ENCODE measurements at regions not wholly inside any gene's neighbourhood (a gene's known extent, or its start where the extent isn't known, plus 50 kb on each side); places are given as distances from the start of the nearest gene placed in this dataset.

DNA sequence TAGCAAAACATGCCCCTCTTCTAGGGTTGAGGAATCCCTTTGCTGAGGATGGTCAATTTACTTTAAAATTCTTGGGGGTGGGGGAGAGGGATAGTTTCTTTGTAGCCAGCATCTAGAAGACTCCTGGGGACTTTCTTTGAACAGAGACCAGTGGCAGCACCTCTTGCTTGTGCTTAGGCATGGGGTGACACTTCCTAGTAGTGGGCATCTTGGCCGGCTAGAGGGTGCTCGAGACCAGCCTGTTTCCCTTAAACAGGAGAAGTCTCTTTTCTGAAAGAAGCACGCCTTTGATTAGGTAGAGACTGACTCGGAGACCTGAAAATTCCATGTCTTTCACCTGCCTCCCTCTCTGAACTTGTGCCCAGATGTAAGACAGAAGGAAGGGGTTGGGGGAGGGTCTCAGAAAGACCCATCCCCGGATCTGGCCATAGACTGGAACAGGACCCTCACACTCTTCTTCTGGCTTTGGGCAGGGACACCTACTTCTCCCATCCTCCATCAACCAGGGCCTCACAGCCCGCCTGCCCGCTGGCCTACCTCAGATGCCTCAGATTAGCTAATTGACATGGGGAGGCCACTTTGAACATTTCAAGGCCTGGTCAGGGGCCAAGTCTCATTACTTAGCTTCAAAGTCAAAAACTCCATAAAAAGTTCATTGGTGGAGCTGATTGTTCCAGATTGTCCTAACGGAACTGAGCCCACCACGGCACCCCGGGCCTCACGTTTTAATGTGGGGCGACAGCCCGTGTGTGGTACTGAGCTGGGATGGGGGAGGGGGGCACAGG lies 172.2 kb downstream of the CDC5L start:
- no peak for DNase-seq (ENCODE audit: low read depth in 3 of 3, low spot score in 2 of 3)

DNA sequence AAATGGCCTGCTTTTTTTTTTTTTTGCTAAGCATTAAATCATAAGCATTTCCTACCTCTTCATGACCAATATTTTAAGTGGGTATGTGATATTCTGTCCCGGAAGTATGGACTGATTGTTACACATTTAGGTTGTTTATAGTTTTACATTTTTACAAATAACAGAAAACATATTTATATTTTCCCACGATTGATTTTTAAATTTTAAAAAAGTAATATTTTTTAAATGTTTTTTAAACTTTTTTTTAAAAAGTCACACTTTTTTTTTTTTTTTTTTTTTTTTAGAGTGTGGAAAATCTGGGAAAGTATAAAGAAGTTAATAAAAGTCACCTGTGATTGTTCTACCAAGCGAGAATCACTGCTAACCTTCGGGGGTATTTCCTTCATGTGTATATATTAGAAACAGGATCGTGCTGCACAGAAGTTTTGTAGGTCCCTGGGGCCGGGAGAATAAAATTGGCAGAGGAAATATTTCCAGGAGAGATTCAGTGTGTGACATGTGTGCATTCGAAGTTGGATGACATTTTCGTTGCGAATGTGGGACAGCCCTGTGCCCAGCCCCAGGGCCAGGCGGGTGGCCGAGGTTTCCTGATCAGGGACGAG lies 173.1 kb downstream of the CDC5L start:
- DNase-seq (ENCODE audit: low read depth in 3 of 3, low spot score in 2 of 3): no peak

DNA sequence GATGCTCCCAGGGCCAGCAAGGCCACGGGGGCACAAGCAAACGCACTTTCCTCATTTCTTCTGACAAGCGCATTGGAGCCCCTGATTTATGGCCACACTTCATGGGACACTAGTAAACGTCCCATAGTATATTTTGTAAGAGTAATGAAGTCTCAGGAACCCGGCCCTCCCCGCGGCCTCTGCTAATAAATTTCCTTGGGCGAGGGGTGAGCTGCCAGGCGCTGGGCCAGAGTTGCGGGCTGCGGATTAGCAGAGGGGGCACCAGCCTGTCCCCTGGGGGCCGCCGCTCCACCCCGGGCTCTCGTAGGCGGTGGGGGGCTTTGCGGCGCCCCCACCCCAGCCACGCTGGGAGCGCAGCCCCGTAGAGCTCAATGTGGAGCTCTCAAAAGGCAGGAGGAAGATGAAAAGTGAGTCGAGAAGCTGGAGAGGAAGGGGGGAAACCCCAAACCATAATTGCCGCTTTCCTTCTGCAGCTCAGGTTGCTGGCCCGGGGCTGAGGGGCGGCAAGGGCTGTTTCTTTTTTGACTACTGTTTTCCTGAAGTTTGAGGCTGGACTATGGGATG lies 173.6 kb downstream of the CDC5L start:
- DNase-seq (ENCODE audit: low read depth in 3 of 3, low spot score in 2 of 3): no peak

DNA sequence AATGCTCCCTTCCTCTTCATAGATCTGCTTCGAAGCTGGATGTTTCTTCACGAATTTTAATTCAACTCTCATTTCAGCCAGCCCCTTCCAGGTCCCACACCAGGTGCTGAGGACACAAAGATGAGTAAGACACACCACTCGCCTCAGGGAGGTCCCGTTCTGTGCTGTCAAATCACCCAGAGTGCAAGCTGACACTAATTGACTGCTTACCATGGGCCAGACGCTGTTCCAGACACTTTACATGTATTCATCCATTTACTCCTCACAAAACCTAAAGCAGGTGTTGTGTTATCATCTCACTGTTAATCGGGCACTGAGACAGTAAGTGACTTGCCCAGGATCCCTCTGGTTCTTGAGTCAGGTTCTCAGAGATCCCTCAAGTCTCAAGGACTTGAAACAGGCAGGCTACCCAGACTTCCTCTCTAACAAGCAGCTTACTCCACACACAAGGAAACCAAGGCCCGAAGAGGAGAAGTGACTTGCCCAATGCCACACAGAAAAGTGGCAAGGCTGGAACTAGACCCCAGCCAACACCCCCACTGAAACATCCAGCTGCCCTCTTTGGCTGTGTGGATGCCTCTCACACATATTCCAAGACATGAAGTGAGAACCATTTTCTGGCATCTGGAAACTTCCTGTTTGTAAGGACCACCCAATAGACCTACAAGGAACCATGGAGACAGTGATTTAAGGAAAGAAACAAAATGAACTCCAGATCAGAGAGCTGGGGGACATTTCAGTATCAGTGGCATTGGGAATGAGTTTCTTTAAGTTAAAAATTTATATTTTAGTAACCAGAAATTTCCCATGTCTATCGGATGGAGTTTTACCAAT lies 174.5 kb downstream of the CDC5L start:
- no peak for DNase-seq (ENCODE audit: low read depth in 3 of 3, low spot score in 2 of 3)

DNA sequence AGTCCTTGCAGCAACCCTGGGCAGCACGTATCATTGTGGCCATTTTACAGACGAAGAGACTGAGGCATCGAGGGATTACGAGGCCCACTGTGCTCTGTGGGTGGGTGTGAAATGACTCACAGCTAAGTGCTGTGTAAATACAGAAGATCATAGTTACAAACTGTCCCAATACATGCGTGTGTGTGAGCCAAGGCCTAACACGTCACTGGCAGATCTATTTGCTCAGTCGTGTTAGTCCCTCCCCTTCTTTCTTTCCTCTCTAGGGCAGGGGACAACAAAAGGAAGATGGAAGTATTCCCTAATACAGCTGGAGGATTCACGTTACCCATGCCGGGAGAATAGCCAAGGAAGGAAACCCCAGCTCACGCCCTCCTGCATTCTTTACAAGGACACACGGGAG lies 175.9 kb downstream of the CDC5L start:
- no peak for DNase-seq (ENCODE audit: low read depth in 3 of 3, low spot score in 2 of 3)

DNA sequence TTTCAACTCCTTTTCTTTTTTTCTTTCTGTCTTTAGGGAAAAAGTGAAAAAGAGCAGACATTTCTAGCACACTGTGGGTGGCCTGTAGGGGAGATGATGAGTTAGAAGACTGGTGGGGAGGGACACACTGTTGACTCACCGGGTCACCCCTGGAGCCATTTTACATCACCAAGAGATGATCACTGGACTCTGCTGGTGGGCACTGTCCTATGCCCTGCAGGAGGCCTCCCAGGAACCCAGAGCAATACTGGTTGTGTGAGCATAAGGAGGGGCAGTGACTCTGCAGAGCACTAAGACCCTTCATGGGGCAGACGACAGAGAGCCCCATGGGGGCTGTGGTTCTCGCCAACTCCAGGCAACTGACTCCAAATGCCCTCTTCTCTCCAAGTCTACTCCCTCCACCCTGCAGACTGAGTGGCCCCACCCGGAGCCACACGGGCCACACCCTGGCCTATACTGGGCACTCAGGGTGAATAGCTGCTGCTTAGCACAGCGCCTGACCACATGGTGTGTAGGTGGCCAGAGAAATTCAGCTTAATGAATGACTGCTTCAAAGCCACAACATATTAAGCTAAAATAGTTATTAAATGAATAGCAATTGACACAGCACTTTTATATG lies 177.5 kb downstream of the CDC5L start:
- no peak for DNase-seq (ENCODE audit: low read depth in 3 of 3, low spot score in 2 of 3)

DNA sequence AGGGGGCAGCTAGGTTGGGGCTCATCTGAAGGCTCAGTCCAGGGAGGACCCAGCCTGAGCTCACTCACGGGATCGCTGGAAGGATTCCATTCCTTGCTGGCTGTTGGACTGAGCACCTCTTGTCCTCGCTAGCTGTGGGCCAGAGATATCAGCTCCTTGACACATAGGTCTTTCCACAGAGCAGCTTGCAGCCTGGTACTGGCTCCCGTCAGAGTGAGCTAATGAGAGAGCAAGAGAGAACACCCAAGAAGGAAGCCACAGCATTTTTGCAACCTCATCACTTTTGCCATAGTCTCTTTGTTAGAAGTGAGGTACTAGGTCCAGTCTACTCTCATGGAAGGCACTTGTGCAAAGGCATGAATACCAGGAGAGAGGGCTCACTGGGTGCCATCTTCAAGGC lies 179.9 kb downstream of the CDC5L start:
- DNase-seq (ENCODE audit: low read depth in 3 of 3, low spot score in 2 of 3): no peak

DNA sequence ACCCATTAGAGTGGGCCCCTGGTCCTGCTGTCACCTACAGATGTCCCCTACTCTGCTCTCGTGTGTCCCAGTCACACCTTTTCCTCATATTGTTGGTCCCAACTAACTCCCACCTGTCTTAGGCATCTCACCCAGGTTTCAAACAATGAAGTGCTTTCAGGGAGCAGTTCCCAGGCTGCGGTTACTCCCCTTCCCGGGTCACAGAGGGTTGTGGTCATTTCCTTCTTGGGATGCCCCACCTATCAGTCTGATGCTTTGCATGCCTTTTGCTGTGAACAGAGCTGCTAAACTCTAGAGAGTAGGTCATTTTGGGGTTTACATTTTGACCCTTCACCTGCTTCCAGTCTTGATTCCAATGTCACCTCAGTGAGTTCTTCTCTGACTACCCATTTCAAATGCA lies 181.6 kb downstream of the CDC5L start:
- no peak for DNase-seq (ENCODE audit: low read depth in 3 of 3, low spot score in 2 of 3)

DNA sequence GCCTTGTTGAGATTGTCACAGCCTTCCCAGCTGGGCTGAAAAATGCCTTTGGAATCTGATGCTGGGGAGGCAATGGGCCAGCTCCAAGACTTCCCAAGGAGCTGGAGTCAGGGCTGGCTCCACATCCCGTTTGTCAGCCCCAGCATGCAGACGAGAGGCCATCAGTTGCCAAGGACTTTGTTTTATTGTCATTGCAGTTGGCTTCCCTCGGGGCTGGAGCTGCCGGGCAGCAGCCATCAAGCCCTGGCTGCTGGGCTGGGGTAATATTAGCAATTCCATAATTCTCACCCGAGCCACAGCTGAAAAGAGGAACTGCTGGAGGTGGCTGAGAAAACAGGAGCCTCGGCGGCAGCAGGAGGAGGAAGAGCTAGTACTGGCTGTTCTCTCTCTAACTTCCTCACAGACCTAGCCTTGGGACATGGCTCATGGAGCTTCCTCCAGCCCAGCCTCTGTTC lies 182.5 kb downstream of the CDC5L start:
- no peak for DNase-seq (ENCODE audit: low read depth in 3 of 3, low spot score in 2 of 3)

DNA sequence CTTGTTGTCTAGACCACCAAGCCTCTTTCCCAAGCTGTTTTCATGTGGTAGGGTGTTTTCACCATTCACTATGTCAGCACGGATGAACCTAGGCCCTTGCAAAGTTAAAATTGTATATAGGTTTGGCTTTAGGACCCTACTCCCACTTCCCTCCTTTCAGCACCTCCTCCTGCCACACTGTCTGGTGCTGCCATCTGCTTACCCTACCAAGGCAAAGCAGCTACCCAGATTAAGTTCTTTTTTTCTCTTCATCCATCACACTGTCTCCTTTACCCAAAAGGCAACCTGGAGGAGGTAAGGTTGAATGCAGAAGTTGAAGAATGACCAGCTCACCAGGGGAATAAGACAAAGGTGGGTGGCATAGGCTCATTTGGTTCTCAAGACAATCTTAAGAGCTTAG lies 184.0 kb downstream of the CDC5L start:
- DNase-seq (ENCODE audit: low read depth in 3 of 3, low spot score in 2 of 3): no peak

DNA sequence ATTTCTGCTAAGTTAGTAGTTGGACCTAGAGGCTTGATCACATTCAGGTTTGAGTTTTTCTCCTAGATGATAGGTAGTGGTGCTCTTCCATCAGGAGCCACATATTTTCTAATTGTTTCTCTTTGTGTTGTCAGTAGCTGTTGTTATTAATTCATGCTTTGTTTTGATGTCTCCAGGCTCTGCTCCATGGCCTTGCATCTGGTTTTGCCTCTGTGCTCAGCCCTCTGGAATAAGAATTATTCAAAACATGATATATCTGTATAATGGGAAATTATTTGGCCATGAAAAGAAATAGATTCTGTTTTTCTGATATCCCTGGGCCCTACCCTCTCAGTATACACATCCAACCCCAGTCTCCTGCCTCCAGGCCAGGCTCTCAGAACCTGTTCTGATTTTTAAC lies 184.8 kb downstream of the CDC5L start:
- no peak for DNase-seq (ENCODE audit: low read depth in 3 of 3, low spot score in 2 of 3)

DNA sequence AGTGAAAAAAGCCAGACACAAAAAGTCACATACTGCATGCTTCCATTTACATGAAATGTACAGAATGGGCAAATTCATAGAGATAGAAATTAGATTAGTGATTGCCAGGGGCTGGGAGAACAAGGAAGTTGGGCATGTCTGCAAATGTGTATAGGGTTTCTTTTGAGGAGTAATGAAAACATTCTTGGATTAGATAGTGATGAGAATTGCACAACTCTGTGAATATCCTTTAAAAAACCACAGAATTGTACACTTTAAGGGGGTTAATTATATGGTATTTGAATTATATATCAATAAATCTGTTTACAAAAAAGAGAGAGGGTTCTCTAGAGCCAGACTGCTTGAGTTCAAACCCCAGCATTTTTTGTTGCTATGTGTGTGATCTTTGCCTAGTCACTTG lies 188.1 kb downstream of the CDC5L start:
- no peak for DNase-seq (ENCODE audit: low read depth in 3 of 3, low spot score in 2 of 3)

DNA sequence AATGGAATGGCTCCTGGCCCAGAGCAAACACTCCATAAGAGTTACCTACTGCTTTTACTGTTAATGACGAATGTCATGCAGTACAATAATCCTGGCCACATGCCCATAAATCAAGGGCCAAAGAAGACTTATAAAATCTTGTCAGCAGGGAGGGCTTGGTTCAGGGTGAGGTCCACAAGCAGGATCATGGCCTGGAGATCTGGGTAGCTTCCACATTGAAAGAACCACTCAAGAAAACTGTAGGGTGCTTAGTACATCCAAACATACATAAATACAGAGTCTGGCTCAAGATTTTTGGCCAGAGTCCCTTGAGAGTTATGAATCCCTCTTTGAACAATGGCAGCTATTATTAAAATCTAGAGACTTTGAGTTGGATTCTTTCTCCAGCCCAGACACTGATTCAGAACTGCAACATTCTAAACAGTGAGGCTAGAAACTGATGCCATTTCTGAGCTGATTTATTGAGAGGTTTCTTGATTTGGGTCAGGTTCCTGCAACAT lies 188.7 kb downstream of the CDC5L start:
- DNase-seq (ENCODE audit: low read depth in 3 of 3, low spot score in 2 of 3): no peak

DNA sequence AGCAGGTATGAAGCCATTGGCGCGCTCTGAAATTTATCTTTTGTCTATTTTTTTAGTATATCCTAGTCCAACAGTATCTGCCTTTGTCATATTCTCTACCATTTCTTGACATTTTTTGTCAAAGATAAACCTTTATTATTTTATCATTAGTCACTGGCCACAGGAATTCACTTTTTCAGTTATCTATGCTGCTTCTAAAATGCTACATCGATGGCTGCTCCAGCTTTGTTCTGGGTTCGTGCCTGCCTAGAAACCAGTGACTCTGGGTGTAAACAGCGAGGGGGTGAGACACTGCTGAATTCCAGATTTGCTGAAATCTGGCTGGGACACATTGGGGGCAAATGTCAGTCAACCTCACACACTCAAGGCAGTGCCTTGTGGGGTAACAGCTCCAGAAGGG lies 193.4 kb downstream of the CDC5L start:
- DNase-seq (ENCODE audit: low read depth in 3 of 3, low spot score in 2 of 3): no peak

DNA sequence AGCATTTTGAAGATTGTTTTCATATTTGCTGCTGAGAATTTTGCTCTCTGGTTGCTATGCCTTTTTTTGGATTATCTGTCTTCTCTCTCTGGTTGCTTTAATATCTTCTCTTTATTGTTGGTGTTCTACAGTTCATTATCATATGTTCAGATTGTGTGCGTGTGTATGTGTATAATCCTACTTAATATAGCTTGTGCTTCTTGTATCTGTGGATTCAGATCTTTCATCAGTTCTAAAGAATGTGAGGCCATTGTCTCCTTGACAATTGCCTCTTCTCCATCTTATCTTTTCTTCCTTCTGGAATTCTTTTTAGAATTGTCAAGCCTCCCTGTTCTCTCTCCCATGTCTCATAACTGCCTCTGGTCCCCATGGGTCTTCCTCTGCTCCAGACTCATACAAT lies 195.4 kb downstream of the CDC5L start:
- DNase-seq (ENCODE audit: low read depth in 3 of 3, low spot score in 2 of 3): no peak

DNA sequence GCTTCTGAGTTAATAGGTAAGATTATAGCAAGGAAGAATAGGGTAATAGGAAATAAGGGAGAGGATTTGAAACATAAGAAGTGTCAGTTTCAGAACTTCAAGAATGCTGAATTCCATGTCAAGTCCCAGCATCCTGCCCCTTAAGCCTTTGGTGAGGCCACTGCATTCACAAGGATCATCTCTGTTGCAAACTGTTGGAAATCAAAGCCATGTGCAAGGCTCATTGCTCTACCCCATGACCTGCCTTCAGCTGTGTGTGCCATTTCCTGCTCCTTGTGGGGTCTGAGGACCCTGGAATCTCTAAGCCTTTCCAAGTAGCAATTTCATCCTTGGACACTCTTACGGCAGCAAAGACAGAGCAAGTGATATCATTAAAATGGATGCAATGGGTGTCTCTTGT lies 203.0 kb downstream of the CDC5L start:
- DNase-seq (ENCODE audit: low read depth in 3 of 3, low spot score in 2 of 3): no peak

DNA sequence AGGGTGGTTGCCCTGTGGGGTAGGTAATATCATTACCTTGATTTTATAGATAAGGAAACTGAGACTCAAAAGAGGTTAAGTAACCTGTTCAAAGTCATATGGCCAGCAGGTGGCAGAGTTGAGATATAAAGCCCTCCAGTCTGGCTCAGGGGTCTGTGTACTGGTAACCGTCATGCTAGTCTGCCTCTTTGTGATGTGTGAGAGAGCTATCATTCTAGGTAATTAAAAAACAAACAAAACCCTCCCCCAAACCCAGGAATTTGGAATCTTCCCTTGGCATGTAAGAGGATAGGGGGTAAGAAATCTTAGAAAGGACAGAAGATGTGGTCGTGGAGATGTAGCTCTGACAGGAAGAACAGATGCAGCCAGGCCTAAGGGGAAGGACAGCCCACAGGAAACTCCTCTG lies 206.0 kb downstream of the CDC5L start:
- peak in 1 of 3 donors; percentile 49 for DNase-seq (ENCODE audit: low read depth in 3 of 3, low spot score in 2 of 3)

DNA sequence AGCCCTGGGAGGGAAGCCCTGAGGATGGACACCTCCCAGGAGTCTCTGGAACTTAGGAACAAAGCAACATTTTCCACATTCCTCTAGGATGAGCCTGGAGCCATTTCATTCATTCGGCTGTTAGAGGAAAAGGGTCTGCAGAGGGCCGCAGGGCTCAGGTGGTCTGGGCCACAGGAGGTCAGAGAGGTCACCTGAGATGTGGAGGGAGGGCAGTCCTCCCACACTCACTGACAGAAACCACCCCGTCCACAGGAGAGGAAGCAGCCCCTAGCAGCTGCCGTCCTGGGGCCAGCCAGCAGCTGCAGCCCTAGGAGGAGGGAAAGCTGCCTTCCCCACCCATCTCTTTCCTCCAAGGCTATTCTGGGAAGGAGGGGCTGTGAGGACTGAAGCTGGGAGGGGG lies 207.0 kb downstream of the CDC5L start:
- no peak for DNase-seq (ENCODE audit: low read depth in 3 of 3, low spot score in 2 of 3)

DNA sequence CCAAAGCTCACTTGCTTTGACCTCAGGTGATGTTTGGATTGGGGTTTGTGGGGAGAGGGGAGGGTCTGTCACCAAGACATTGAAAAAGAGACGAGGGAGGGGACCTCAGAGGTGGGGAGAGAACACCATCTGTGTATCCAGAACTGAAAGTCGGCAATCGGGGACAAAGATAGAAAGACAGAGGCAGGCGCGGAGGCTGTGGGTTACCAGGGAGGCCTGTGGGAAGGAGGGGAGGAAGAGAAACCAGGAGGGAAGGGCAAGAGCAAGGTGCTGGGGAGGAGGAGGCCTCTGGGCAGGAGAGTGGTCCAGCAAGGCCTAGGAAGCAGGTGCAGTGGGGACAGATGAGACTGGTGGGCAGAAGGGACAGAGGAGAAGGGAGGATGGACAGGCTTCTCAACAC lies 211.2 kb downstream of the CDC5L start:
- DNase-seq (ENCODE audit: low read depth in 3 of 3, low spot score in 2 of 3): no peak

DNA sequence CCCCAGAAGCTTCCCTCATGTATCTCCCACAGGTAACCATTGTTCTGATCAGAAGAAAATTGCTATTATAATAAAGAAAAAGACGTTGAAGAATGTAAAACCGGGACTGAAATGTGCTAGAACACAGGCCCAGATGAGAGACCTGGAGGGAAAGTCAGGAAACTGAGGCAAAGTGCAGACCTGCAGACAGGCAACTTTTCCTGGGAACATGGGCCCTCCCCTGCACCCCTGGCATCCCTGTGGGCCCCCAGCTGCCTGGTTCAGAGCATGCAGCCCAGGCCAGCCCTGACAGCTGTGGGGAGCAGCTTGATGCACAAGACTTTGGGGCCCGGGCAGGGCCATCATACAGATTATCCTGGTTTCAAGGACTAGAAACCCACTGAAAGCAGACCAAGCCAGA lies 212.2 kb downstream of the CDC5L start:
- DNase-seq (ENCODE audit: low read depth in 3 of 3, low spot score in 2 of 3): no peak

Data from right renal cortex interstitium (tissue), 3 donors.